OCI-LY1 (cell line): ENCODE measurements at regions not wholly inside any gene's neighbourhood (a gene's known extent, or its start where the extent isn't known, plus 50 kb on each side); places are given as distances from the start of the nearest gene placed in this dataset.

Source experiments
- CTCF ChIP-seq: fragments of 200-600 bp; sonication (generic), shearing (Covaris generic); IDR thresholded peaks from 2 replicates; pipeline ENCODE4 v1.5.1; 2017; ENCODE audit warnings: mild to moderate bottlenecking, antibody characterized with exemption, low read length, moderate library complexity, mixed read lengths
- EZH2 ChIP-seq: fragments of 200-600 bp; sonication (generic), shearing (Covaris generic); IDR thresholded peaks from 2 replicates; pipeline ENCODE4 v1.8.0; 2017; ENCODE audit warnings: borderline replicate concordance, mixed run types, mild to moderate bottlenecking, antibody characterized with exemption, low read length, moderate library complexity, mixed read lengths

- TF ChIP-seq CTCF (no peak), EZH2 (no peak)
These were observed 92.3 kb upstream of the CARMIL1 start for GRCh38 chr6:25186919-25187318.
